ENCODE measurements at regions not wholly inside any gene's neighbourhood (a gene's known extent, or its start where the extent isn't known, plus 50 kb on each side); places are given as distances from the start of the nearest gene placed in this dataset.

- H3K27ac Mint-ChIP-seq = no peak overlapping the region
- H3K9me3 Mint-ChIP-seq = no peaks in the 10 kb centered on the region
- ATAC-seq = no peak
- H3K36me3 Mint-ChIP-seq = no peaks in the 10 kb centered on the region
- DNase-seq (ENCODE audit: low spot score in 2 of 2) = no peak
Measured at GRCh38 chr5:61854531-61854930, 451.5 kb upstream of the KIF2A start.

- peaks cover 0 to 9% of the 10 kb centered on the region in 2 donors for H3K9me3 Mint-ChIP-seq
- no peak for ATAC-seq
- no peak for DNase-seq (ENCODE audit: low spot score in 2 of 2)
Measured at GRCh38 chr5:61860978-61861377, 445.0 kb upstream of the KIF2A start.

GRCh38 chr5:61866930-61867329 is 439.1 kb upstream of the KIF2A start:
- H3K36me3 Mint-ChIP-seq = peaks cover 0 to 6% of the 10 kb centered on the region in 2 donors
- ATAC-seq (peak in 1 of 2 donors; percentile 67), DNase-seq (ENCODE audit: low spot score in 2 of 2) (no peak)
- peaks cover 13 to 14% of the 10 kb centered on the region in 2 donors for H3K9me3 Mint-ChIP-seq
- no peak overlapping the region for H3K27ac Mint-ChIP-seq

More at GRCh38 chr5:61860978-61861377, 445.0 kb upstream of the KIF2A start:
- no peak overlapping the region for H3K27ac Mint-ChIP-seq
- no peaks in the 10 kb centered on the region for H3K36me3 Mint-ChIP-seq

GRCh38 chr5:61869333-61869732 is 436.7 kb upstream of the KIF2A start:
- ATAC-seq (no peak), DNase-seq (ENCODE audit: low spot score in 2 of 2) (no peak)
- no peak overlapping the region for H3K27ac Mint-ChIP-seq
- H3K9me3 Mint-ChIP-seq = peaks cover 22 to 25% of the 10 kb centered on the region in 2 donors
- peaks cover 5 to 6% of the 10 kb centered on the region in 2 donors for H3K36me3 Mint-ChIP-seq

GRCh38 chr5:61878471-61878870 is 427.5 kb upstream of the KIF2A start:
- DNase-seq (ENCODE audit: low spot score in 2 of 2) (no peak), ATAC-seq (no peak)
- Mint-ChIP-seq H3K27ac (no peak overlapping the region), H3K9me3 (peaks cover 0 to 6% of the 10 kb centered on the region in 2 donors), H3K36me3 (no peaks in the 10 kb centered on the region)

- ATAC-seq (no peak), DNase-seq (ENCODE audit: low spot score in 2 of 2) (no peak)
- H3K36me3 Mint-ChIP-seq = no peaks in the 10 kb centered on the region
- H3K27ac Mint-ChIP-seq = no peak overlapping the region
- H3K9me3 Mint-ChIP-seq = peaks cover 0 to 6% of the 10 kb centered on the region in 2 donors
Measured at GRCh38 chr5:61881821-61882487, 424.1 kb upstream of the KIF2A start.

GRCh38 chr5:61882901-61883500 is 423.0 kb upstream of the KIF2A start:
- DNase-seq (ENCODE audit: low spot score in 2 of 2) (no peak), ATAC-seq (no peak)
- Mint-ChIP-seq H3K9me3 (peaks cover 9 to 11% of the 10 kb centered on the region in 2 donors), H3K27ac (no peak overlapping the region), H3K36me3 (no peaks in the 10 kb centered on the region)

- no peaks in the 10 kb centered on the region for H3K36me3 Mint-ChIP-seq
- DNase-seq (ENCODE audit: low spot score in 2 of 2) (no peak), ATAC-seq (no peak)
- H3K27ac Mint-ChIP-seq = no peak overlapping the region
- H3K9me3 Mint-ChIP-seq = peaks cover 9 to 11% of the 10 kb centered on the region in 2 donors
Measured at GRCh38 chr5:61884252-61884855, 421.7 kb upstream of the KIF2A start.

- no peak for ATAC-seq
Measured at GRCh38 chr5:61886214-61886613, 419.8 kb upstream of the KIF2A start.

GRCh38 chr5:61887271-61887670 is 418.7 kb upstream of the KIF2A start:
- no peak overlapping the region for H3K27ac Mint-ChIP-seq
- ATAC-seq (no peak), DNase-seq (ENCODE audit: low spot score in 2 of 2) (no peak)
- peaks cover 4 to 9% of the 10 kb centered on the region in 2 donors for H3K9me3 Mint-ChIP-seq
- no peaks in the 10 kb centered on the region for H3K36me3 Mint-ChIP-seq

More at GRCh38 chr5:61886214-61886613, 419.8 kb upstream of the KIF2A start:
- Mint-ChIP-seq H3K27ac (no peak overlapping the region), H3K36me3 (no peaks in the 10 kb centered on the region), H3K9me3 (peaks cover 9 to 11% of the 10 kb centered on the region in 2 donors)
- DNase-seq (ENCODE audit: low spot score in 2 of 2) = no peak

- DNase-seq (ENCODE audit: low spot score in 2 of 2) = no peak
- H3K9me3 Mint-ChIP-seq = peaks cover 7 to 11% of the 10 kb centered on the region in 2 donors
- H3K36me3 Mint-ChIP-seq = no peaks in the 10 kb centered on the region
- no peak for ATAC-seq
- H3K27ac Mint-ChIP-seq = peak overlapping the region in 1 of 2 donors; percentile 8
Measured at GRCh38 chr5:61894046-61894445, 412.0 kb upstream of the KIF2A start.

GRCh38 chr5:61896811-61897210 is 409.2 kb upstream of the KIF2A start:
- DNase-seq (ENCODE audit: low spot score in 2 of 2) (no peak), ATAC-seq (no peak)
- no peak overlapping the region for H3K27ac Mint-ChIP-seq
- H3K36me3 Mint-ChIP-seq = no peaks in the 10 kb centered on the region
- H3K9me3 Mint-ChIP-seq = peaks cover 7 to 11% of the 10 kb centered on the region in 2 donors

GRCh38 chr5:61897251-61897650 is 408.8 kb upstream of the KIF2A start:
- Mint-ChIP-seq H3K27ac (no peak overlapping the region), H3K36me3 (no peaks in the 10 kb centered on the region), H3K9me3 (peaks cover 7 to 11% of the 10 kb centered on the region in 2 donors)
- DNase-seq (ENCODE audit: low spot score in 2 of 2) = no peak
- ATAC-seq = no peak

- DNase-seq (ENCODE audit: low spot score in 2 of 2) = no peak
- no peaks in the 10 kb centered on the region for H3K9me3 Mint-ChIP-seq
- no peaks in the 10 kb centered on the region for H3K36me3 Mint-ChIP-seq
- no peak for ATAC-seq
- no peak overlapping the region for H3K27ac Mint-ChIP-seq
Measured at GRCh38 chr5:61901997-61902396, 404.0 kb upstream of the KIF2A start.

GRCh38 chr5:61904730-61905129 is 401.3 kb upstream of the KIF2A start:
- Mint-ChIP-seq H3K9me3 (no peaks in the 10 kb centered on the region), H3K36me3 (no peaks in the 10 kb centered on the region), H3K27ac (no peak overlapping the region)
- no peak for ATAC-seq
- no peak for DNase-seq (ENCODE audit: low spot score in 2 of 2)

GRCh38 chr5:61905613-61906012 is 400.4 kb upstream of the KIF2A start:
- Mint-ChIP-seq H3K36me3 (no peaks in the 10 kb centered on the region), H3K27ac (no peak overlapping the region), H3K9me3 (peaks cover 0 to 3% of the 10 kb centered on the region in 2 donors)
- no peak for DNase-seq (ENCODE audit: low spot score in 2 of 2)
- no peak for ATAC-seq

- Mint-ChIP-seq H3K27ac (no peak overlapping the region), H3K36me3 (no peaks in the 10 kb centered on the region), H3K9me3 (peaks cover 4 to 7% of the 10 kb centered on the region in 2 donors)
- DNase-seq (ENCODE audit: low spot score in 2 of 2) (no peak), ATAC-seq (no peak)
Measured at GRCh38 chr5:61906820-61907219, 399.2 kb upstream of the KIF2A start.

Measured in activated naive CD4-positive, alpha-beta T cell treated with anti-CD3 and anti-CD28 coated beads, Interleukin-2, amount 50 U/mL, for 72 hours (primary cell).